ENCODE measurements at regions not wholly inside any gene's neighbourhood (a gene's known extent, or its start where the extent isn't known, plus 50 kb on each side); places are given as distances from the start of the nearest gene placed in this dataset.

DNA sequence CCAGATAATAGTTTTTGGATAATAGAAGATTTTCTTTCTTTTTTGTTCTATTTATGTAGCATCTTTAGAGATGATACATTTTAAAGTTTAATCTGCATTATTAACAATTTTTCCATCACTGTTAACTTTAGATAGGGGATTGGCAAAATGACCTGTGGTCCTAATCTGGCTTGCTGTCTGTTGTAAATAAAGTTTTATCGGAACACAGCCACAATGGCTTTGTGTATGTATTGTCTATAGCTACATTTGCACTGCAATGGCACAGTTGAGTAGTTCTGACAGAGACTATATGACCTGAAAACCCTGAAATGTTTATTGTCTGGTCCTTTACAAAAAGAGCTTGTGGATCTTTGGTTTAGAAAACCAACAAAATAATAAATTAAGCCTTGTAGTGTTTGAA lies 97.0 kb upstream of the CERS6 start:
- DNase-seq (ENCODE audit: low read depth), result no peak
- TF ChIP-seq, protein P1, sequence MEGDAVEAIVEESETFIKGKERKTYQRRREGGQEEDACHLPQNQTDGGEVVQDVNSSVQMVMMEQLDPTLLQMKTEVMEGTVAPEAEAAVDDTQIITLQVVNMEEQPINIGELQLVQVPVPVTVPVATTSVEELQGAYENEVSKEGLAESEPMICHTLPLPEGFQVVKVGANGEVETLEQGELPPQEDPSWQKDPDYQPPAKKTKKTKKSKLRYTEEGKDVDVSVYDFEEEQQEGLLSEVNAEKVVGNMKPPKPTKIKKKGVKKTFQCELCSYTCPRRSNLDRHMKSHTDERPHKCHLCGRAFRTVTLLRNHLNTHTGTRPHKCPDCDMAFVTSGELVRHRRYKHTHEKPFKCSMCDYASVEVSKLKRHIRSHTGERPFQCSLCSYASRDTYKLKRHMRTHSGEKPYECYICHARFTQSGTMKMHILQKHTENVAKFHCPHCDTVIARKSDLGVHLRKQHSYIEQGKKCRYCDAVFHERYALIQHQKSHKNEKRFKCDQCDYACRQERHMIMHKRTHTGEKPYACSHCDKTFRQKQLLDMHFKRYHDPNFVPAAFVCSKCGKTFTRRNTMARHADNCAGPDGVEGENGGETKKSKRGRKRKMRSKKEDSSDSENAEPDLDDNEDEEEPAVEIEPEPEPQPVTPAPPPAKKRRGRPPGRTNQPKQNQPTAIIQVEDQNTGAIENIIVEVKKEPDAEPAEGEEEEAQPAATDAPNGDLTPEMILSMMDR (conservative IDR thresholded peaks at IDR 0.05; ENCODE audit: low read length), result no peak
- H3K4me3 ChIP-seq (ENCODE audit: low read length), result no peak overlapping the region

DNA sequence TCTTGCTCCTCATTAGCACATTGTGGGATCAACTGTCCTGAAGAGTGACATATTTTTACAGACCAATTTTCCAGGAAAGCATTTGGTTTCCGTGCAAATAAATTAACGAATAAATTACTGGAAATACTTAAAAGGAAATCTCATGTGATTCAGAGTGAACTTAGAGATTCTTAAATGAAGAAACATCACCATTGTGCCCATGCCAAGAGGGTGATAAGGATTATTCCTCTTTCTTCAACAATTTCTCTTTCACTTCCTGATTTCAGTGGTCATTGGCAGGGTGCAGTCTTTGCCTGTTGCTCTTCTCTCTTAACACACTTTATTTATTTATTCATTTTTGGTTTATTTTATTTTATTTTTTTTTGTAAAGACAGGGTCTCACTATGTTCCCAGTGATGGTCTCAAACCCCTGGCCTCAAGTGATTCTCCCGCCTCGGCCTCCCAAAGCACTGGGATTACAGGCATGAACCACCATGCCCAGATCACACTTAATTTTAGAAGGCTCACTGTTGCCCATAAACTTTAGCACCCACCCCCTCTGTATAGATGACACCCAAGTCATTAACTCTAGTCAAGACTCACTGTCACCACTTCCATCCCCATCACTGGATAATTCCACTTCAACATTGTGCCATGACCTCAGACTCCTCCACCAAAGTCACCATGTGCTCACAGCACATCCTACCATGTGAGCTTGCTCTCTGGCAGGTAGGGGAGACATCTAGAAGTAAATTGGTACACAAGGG lies 92.6 kb upstream of the CERS6 start:
- H3K4me3 ChIP-seq (ENCODE audit: low read length), result no peak overlapping the region
- no peak for DNase-seq (ENCODE audit: low read depth)
- TF ChIP-seq, protein P1 (conservative IDR thresholded peaks at IDR 0.05; ENCODE audit: low read length), result no peak

DNA sequence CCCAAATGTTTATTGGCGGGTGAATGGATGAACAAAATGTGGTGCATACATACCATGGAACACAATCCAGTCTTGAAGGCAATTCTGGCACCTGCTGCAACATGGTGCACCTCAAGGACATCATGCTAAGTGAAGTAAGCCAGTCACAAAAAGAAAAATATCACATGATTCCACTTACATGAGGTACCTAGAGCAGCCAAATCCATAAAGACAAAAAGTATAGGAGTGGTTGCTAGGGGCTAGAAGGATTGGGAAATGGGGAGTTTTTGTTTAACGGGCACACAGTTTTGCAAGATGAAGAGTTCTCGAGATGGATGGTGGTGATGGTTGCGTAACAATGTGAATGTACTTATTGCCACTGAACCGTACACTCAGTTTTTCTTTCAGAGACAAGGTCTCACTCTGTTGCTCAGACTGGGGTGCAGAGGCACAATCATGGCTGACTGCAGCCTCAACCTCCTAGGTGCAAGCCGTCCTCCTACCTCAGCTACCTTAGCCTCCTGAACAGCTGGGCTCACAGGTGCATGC lies 90.9 kb upstream of the CERS6 start:
- TF ChIP-seq, protein P1 (conservative IDR thresholded peaks at IDR 0.05; ENCODE audit: low read length), result no peak
- no peak for DNase-seq (ENCODE audit: low read depth)
- no peak overlapping the region for H3K4me3 ChIP-seq (ENCODE audit: low read length)

DNA sequence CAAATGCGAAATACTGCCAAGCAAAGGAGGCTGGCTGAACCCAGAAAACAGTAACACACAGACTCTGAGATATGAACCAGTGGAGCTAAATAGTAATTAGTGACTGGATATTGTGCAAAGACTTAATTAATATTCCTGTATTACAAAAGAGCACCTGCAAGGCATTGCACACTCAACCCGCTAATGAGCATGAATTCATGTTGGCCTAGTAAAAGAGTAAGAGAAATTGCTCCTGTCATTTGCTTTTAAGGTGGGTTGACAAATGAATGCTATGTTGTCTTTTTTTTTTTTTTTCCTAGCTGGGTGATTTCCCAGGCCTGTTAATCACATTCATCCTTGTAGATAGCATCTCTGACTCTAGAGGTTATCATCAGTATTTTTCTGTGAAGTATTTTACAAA lies 87.0 kb upstream of the CERS6 start:
- no peak for DNase-seq (ENCODE audit: low read depth)
- no peak overlapping the region for H3K4me3 ChIP-seq (ENCODE audit: low read length)
- TF ChIP-seq, protein P1 (conservative IDR thresholded peaks at IDR 0.05; ENCODE audit: low read length), result no peak

DNA sequence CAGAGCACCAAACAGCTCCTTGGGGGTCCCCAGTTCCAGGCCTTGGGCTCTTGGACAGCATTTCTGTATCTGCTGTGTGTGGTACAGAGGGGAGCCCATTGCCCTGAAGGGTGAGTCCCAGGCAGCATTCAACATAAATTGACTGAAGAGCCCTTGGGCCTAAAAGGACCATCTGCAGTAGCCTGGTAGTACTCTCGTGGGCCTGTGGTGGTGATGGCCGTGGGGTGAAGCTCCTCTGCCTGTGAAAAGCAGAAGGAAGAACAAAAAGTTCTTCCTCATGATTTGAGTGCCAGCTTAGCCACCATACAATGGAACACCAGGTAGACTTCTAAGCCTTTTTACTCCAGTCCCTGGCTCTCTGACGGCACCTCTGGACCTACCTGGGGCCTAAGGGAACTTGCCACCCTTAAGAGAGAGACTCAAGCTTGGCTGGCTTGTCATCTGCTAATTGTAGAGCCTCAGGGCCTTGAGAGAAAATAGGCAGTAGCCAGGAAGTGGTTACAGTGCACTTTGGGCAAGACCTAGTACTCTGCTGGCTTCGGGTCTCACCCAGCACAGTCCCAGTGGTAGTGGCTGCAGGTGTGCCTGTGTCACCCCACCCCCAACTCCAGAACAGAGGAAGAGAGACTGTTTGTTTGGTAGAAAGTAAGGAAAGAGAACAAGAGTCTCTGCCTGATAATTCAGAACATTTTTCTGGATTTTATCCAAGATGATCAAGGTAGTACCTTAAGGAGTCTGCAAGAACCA lies 84.6 kb upstream of the CERS6 start:
- TF ChIP-seq, protein P1 (conservative IDR thresholded peaks at IDR 0.05; ENCODE audit: low read length), result no peak
- H3K4me3 ChIP-seq (ENCODE audit: low read length), result no peak overlapping the region
- DNase-seq (ENCODE audit: low read depth), result no peak

DNA sequence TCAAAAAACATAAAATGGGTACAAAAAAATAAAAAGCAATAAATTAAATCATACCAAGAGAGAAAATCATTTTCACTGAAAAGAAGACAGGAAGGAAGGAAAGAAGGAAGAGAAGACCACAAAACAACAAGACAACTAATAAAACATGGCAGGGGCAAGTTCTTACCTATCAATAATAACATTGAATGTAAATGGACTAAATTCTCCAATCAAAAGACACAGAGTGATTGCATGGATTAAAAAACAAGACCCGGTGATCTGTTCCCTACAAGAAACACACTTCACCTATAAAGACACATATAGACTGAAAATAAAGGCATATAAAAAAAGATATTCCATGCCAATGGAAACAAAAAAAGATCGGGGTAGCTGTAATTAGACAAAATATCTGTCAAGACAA lies 82.6 kb upstream of the CERS6 start:
- DNase-seq (ENCODE audit: low read depth), result no peak
- H3K4me3 ChIP-seq (ENCODE audit: low read length), result no peak overlapping the region
- TF ChIP-seq, protein P1 (conservative IDR thresholded peaks at IDR 0.05; ENCODE audit: low read length), result no peak

All from AG10803 (cell line).